ENCODE measurements at regions not wholly inside any gene's neighbourhood (a gene's known extent, or its start where the extent isn't known, plus 50 kb on each side); places are given as distances from the start of the nearest gene placed in this dataset.

GRCh38 chr13:79660361-79660760 is 179.4 kb downstream of the NDFIP2 start:
- H3K4me1 ChIP-seq (ENCODE audit: insufficient read depth, low read length), result no peaks in the 10 kb centered on the region
- H3K27ac Mint-ChIP-seq, result no peak overlapping the region
- TF ChIP-seq, protein P1, sequence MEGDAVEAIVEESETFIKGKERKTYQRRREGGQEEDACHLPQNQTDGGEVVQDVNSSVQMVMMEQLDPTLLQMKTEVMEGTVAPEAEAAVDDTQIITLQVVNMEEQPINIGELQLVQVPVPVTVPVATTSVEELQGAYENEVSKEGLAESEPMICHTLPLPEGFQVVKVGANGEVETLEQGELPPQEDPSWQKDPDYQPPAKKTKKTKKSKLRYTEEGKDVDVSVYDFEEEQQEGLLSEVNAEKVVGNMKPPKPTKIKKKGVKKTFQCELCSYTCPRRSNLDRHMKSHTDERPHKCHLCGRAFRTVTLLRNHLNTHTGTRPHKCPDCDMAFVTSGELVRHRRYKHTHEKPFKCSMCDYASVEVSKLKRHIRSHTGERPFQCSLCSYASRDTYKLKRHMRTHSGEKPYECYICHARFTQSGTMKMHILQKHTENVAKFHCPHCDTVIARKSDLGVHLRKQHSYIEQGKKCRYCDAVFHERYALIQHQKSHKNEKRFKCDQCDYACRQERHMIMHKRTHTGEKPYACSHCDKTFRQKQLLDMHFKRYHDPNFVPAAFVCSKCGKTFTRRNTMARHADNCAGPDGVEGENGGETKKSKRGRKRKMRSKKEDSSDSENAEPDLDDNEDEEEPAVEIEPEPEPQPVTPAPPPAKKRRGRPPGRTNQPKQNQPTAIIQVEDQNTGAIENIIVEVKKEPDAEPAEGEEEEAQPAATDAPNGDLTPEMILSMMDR (IDR thresholded peaks at IDR 0.05), result no peak
- H3K27ac ChIP-seq (ENCODE audit: low read depth in 1 of 2, low read length in 2 of 2), result no peak overlapping the region
- H3K27me3 ChIP-seq (ENCODE audit: control insufficient read depth in 1 of 2, insufficient read depth in 2 of 2, low read length in 2 of 2), result peaks cover 0 to 9% of the 10 kb centered on the region in 2 experiments
- CTCF ChIA-PET, result no interaction called here
- H3K9me3 ChIP-seq (ENCODE audit: control insufficient read depth in 1 of 2, insufficient read depth in 1 of 2, low read length in 2 of 2), result no peaks in the 10 kb centered on the region
- no peaks in the 10 kb centered on the region for H3K36me3 Mint-ChIP-seq (ENCODE audit: low read depth)
- ATAC-seq (ENCODE audit: poor library complexity) (no peak), DNase-seq (no peak)
- POLR2A ChIA-PET, result no interaction called here
- H3K4me3 Mint-ChIP-seq, result no peak overlapping the region
- H3K4me3 ChIP-seq (ENCODE audit: low read length), result no peak overlapping the region
- H3K4me1 Mint-ChIP-seq (ENCODE audit: low read depth), result no peaks in the 10 kb centered on the region
- intact Hi-C loops (cut with DNase I, micrococcal nuclease), result no loop called here
- no peaks in the 10 kb centered on the region for H3K9me3 Mint-ChIP-seq
- H3K36me3 ChIP-seq (ENCODE audit: insufficient read depth, low read length), result no peaks in the 10 kb centered on the region
- H3K27me3 Mint-ChIP-seq, result peaks cover 32% of the 10 kb centered on the region

DNA sequence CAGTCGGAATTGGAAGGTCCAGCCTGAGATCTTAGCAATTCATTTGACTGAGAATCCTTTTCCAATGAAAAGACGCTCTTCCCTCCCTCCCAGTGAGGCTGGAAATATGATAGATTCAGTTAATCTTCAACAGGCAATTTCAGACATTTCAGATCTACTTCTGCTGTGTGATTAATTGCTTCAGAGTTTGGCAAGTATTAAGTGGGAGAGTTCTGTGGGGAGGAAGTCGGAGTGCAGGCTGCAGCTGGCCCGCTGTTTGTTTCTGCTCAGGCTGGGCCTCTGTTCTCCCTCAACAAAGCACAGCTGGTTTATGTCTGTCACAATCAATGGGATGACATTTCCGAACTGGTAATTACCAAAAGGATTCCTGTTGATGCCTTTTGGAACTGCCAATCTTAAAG is 178.2 kb downstream of the NDFIP2 start:
- Histone ChIP-seq H3K4me3 (ENCODE audit: low read length) (no peak overlapping the region), H3K27me3 (ENCODE audit: control insufficient read depth in 1 of 2, insufficient read depth in 2 of 2, low read length in 2 of 2) (peaks cover 0 to 9% of the 10 kb centered on the region in 2 experiments), H3K9me3 (ENCODE audit: control insufficient read depth in 1 of 2, insufficient read depth in 1 of 2, low read length in 2 of 2) (no peaks in the 10 kb centered on the region), H3K27ac (ENCODE audit: low read depth in 1 of 2, low read length in 2 of 2) (no peak overlapping the region), H3K36me3 (ENCODE audit: insufficient read depth, low read length) (no peaks in the 10 kb centered on the region), H3K4me1 (ENCODE audit: insufficient read depth, low read length) (no peaks in the 10 kb centered on the region)
- TF ChIP-seq, protein P1 (IDR thresholded peaks at IDR 0.05), result no peak
- no peak for DNase-seq
- POLR2A ChIA-PET, result no interaction called here
- H3K36me3 Mint-ChIP-seq (ENCODE audit: low read depth), result no peaks in the 10 kb centered on the region
- intact Hi-C loops (cut with DNase I, micrococcal nuclease), result no loop called here
- no peak overlapping the region for H3K27ac Mint-ChIP-seq
- H3K9me3 Mint-ChIP-seq, result no peaks in the 10 kb centered on the region
- H3K27me3 Mint-ChIP-seq, result peaks cover 26% of the 10 kb centered on the region
- ATAC-seq (ENCODE audit: poor library complexity), result no peak
- H3K4me3 Mint-ChIP-seq, result no peak overlapping the region
- CTCF ChIA-PET, result no interaction called here
- H3K4me1 Mint-ChIP-seq (ENCODE audit: low read depth), result no peaks in the 10 kb centered on the region

DNA sequence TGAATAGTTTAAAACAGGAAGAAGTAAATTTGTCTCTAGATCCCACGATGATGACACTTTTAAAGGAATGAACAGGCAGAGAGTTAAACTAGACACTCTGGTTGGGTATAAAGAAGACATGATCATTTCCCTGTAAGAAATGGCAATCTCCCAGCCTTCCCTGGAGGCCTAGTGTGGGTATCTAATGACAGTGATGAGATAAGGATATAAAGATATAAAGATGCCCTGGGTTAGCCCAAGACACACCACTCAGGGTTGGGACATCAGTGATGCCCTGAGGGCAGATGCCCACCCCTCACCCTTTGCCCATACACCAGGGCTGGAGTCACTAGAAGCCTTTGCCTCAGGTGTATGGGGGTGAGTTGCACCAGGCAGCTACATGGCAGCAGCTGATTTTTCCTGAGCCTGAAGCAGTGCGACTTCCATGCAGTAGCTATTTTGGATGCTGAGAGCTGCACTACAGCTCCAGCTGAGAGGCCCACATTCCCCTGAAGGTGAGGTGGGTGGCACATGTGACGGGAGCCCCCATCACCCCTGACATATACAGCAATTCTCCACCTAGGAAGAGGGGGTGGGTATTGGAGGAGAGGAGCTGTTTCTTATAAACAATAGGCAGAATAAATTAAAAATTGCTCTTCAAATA is 177.5 kb downstream of the NDFIP2 start:
- Mint-ChIP-seq H3K4me1 (ENCODE audit: low read depth) (no peaks in the 10 kb centered on the region), H3K36me3 (ENCODE audit: low read depth) (no peaks in the 10 kb centered on the region), H3K27ac (no peak overlapping the region), H3K9me3 (no peaks in the 10 kb centered on the region), H3K27me3 (peaks cover 25% of the 10 kb centered on the region), H3K4me3 (no peak overlapping the region)
- ChIA-PET CTCF (no interaction called here), POLR2A (no interaction called here)
- no peak overlapping the region for H3K27ac ChIP-seq (ENCODE audit: low read depth in 1 of 2, low read length in 2 of 2)
- peaks cover 0 to 9% of the 10 kb centered on the region in 2 experiments for H3K27me3 ChIP-seq (ENCODE audit: control insufficient read depth in 1 of 2, insufficient read depth in 2 of 2, low read length in 2 of 2)
- no peaks in the 10 kb centered on the region for H3K4me1 ChIP-seq (ENCODE audit: insufficient read depth, low read length)
- no peak overlapping the region for H3K4me3 ChIP-seq (ENCODE audit: low read length)
- intact Hi-C loops (cut with DNase I, micrococcal nuclease), result no loop called here
- DNase-seq, result no peak
- H3K9me3 ChIP-seq (ENCODE audit: control insufficient read depth in 1 of 2, insufficient read depth in 1 of 2, low read length in 2 of 2), result no peaks in the 10 kb centered on the region
- TF ChIP-seq, protein P1 (IDR thresholded peaks at IDR 0.05), result no peak
- no peaks in the 10 kb centered on the region for H3K36me3 ChIP-seq (ENCODE audit: insufficient read depth, low read length)
- ATAC-seq (ENCODE audit: poor library complexity), result no peak

All from CD4-positive, alpha-beta T cell (primary cell).